Nephron (organoid): ENCODE measurements at regions not wholly inside any gene's neighbourhood (a gene's known extent, or its start where the extent isn't known, plus 50 kb on each side); places are given as distances from the start of the nearest gene placed in this dataset.
A peak's percentile ranks its signal among the peaks of the same experiment; 100 is the strongest.
"Not testable (repeated sequence)": the region's sequence is repeated elsewhere in the genome, so short reads cannot be mapped to it uniquely, and the experiment has no call there.

Source experiments
- H3K27ac Mint-ChIP-seq, 3 experiments: 2 replicates each; pipeline ENCODE4 v1.8.0; 2020; ENCODE audit warnings: mixed read lengths in 3 of 3, mild to moderate bottlenecking in 2 of 3, moderate library complexity in 1 of 3
- H3K27me3 Mint-ChIP-seq: 2 replicates; pipeline ENCODE4 v1.8.0; 2021; ENCODE audit warnings: low read depth, mild to moderate bottlenecking, moderate library complexity, mixed read lengths
- H3K36me3 Mint-ChIP-seq: 2 replicates; pipeline ENCODE4 v1.8.0; 2020; ENCODE audit warnings: low read depth, mixed read lengths
- H3K4me1 Mint-ChIP-seq: 2 replicates; pipeline ENCODE4 v1.8.0; 2020; ENCODE audit warnings: mixed read lengths
- H3K4me3 Mint-ChIP-seq, 3 experiments: 2 replicates each; pipeline ENCODE4 v1.8.0; 2020; ENCODE audit warnings: mild to moderate bottlenecking in 3 of 3, mixed read lengths in 3 of 3, moderate library complexity in 2 of 3
- H3K9me3 Mint-ChIP-seq: 2 replicates; pipeline ENCODE4 v1.8.0; 2020; ENCODE audit warnings: mixed read lengths
- TF ChIP-seq, protein P1 (sequence below), 3 experiments: fragments of 200-600 bp; sonication (generic); IDR thresholded peaks; one replicate each; pipeline ENCODE4 v1.5.0; 2021; ENCODE audit warnings: antibody characterized with exemption in 3 of 3; ENCODE audit not compliant: unreplicated experiment in 3 of 3

GRCh38 chr1:59215766-59216291 is 81.1 kb upstream of the FGGY start:
- Mint-ChIP-seq H3K9me3 (peaks cover 31% of the 10 kb centered on the region), H3K4me1 (peaks cover 39% of the 10 kb centered on the region), H3K4me3 (no peak overlapping the region), H3K36me3 (peaks cover 10% of the 10 kb centered on the region), H3K27me3 (peaks cover 5% of the 10 kb centered on the region), H3K27ac (peak overlapping the region in 2 of 3 experiments; percentile 4 to 50)
- TF ChIP-seq, protein P1, sequence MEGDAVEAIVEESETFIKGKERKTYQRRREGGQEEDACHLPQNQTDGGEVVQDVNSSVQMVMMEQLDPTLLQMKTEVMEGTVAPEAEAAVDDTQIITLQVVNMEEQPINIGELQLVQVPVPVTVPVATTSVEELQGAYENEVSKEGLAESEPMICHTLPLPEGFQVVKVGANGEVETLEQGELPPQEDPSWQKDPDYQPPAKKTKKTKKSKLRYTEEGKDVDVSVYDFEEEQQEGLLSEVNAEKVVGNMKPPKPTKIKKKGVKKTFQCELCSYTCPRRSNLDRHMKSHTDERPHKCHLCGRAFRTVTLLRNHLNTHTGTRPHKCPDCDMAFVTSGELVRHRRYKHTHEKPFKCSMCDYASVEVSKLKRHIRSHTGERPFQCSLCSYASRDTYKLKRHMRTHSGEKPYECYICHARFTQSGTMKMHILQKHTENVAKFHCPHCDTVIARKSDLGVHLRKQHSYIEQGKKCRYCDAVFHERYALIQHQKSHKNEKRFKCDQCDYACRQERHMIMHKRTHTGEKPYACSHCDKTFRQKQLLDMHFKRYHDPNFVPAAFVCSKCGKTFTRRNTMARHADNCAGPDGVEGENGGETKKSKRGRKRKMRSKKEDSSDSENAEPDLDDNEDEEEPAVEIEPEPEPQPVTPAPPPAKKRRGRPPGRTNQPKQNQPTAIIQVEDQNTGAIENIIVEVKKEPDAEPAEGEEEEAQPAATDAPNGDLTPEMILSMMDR (IDR thresholded peaks at IDR 0.05; ENCODE audit: unreplicated experiment in 3 of 3): no peak

GRCh38 chr1:59217439-59217838 is 79.5 kb upstream of the FGGY start:
- H3K4me3 Mint-ChIP-seq, H3K27me3 Mint-ChIP-seq, H3K27ac Mint-ChIP-seq, H3K36me3 Mint-ChIP-seq: not testable (repeated sequence)
- Mint-ChIP-seq H3K4me1 (peaks cover 39% of the 10 kb centered on the region), H3K9me3 (peaks cover 24% of the 10 kb centered on the region)

DNA sequence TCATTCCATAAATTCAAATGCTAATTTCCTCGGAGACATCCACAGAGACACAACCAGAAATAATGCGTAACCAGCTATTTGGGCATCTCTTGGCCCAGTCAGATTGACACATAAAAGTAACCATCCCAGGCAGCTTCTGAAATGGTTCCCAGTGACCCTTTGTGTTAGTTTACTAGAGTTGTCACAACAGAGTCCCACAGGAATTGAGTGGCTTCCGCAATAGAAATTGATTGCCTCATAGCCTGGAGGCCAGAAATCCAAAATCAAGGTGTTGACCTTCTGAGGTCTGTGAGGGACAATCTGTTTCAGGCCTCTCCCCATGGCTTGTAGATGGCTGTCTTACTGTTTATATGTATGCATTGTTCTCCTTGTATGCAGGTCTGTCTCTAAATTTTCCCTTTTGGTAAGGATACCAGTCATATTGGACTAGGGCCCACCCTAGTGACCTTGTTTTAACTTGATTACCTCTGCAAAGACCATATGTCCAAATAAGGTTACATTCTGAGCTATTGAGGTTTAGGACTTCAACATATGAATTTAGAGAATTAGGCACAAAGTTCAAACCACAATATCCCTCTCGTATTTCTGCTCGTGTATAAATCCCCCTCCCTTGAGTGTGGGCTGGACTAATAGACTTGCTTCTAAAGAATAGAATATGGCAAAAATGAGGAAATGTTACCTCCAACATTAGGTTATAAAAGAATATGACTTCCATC is 78.2 kb upstream of the FGGY start:
- Mint-ChIP-seq H3K27me3 (no peaks in the 10 kb centered on the region), H3K27ac (no peak overlapping the region), H3K36me3 (peaks cover 10% of the 10 kb centered on the region), H3K9me3 (peaks cover 20% of the 10 kb centered on the region), H3K4me3 (no peak overlapping the region), H3K4me1 (peaks cover 39% of the 10 kb centered on the region)
- TF ChIP-seq, protein P1 (IDR thresholded peaks at IDR 0.05; ENCODE audit: unreplicated experiment in 3 of 3): no peak

- Mint-ChIP-seq H3K4me3 (no peak overlapping the region), H3K4me1 (peaks cover 40% of the 10 kb centered on the region), H3K9me3 (peaks cover 22% of the 10 kb centered on the region), H3K27me3 (no peaks in the 10 kb centered on the region), H3K27ac (peak overlapping the region in 1 of 3 experiments; percentile 10), H3K36me3 (peaks cover 10% of the 10 kb centered on the region)
- TF ChIP-seq, protein P1 (IDR thresholded peaks at IDR 0.05; ENCODE audit: unreplicated experiment in 3 of 3): no peak
These were observed 77.0 kb upstream of the FGGY start for GRCh38 chr1:59219916-59220315.

GRCh38 chr1:59220356-59220755 is 76.5 kb upstream of the FGGY start:
- H3K27me3 Mint-ChIP-seq: no peaks in the 10 kb centered on the region
- H3K4me3 Mint-ChIP-seq: no peak overlapping the region
- peak overlapping the region in 1 of 3 experiments; percentile 10 for H3K27ac Mint-ChIP-seq
- TF ChIP-seq, protein P1 (IDR thresholded peaks at IDR 0.05; ENCODE audit: unreplicated experiment in 3 of 3): no peak
- peaks cover 42% of the 10 kb centered on the region for H3K4me1 Mint-ChIP-seq
- peaks cover 7% of the 10 kb centered on the region for H3K36me3 Mint-ChIP-seq
- H3K9me3 Mint-ChIP-seq: peaks cover 22% of the 10 kb centered on the region

GRCh38 chr1:59223198-59223597 is 73.7 kb upstream of the FGGY start:
- H3K27ac Mint-ChIP-seq: peak overlapping the region in 1 of 3 experiments; percentile 2
- H3K4me3 Mint-ChIP-seq: no peak overlapping the region
- H3K9me3 Mint-ChIP-seq: peaks cover 8% of the 10 kb centered on the region
- TF ChIP-seq, protein P1 (IDR thresholded peaks at IDR 0.05; ENCODE audit: unreplicated experiment in 3 of 3): no peak
- H3K36me3 Mint-ChIP-seq: no peaks in the 10 kb centered on the region
- H3K27me3 Mint-ChIP-seq: no peaks in the 10 kb centered on the region
- peaks cover 37% of the 10 kb centered on the region for H3K4me1 Mint-ChIP-seq
